Adrenal gland (tissue), 5 donors: ENCODE measurements at regions not wholly inside any gene's neighbourhood (a gene's known extent, or its start where the extent isn't known, plus 50 kb on each side); places are given as distances from the start of the nearest gene placed in this dataset.

Source experiments
- POLR2A ChIP-seq, 2 donors: fragments of 450-650 bp; IDR thresholded peaks; one replicate each; pipeline ENCODE4 v1.6.1; 2017; ENCODE audit warnings: antibody characterized with exemption in 2 of 2, mild to moderate bottlenecking in 2 of 2, moderate library complexity in 1 of 2
- TF ChIP-seq, protein P1 (sequence below), 6 experiments: fragments of 450-650 bp in 4 of 6; fragments of 200-600 bp in 2 of 6; sonication (generic) in 1 of 6; IDR thresholded peaks; 1 replicate in 5 of 6; 2 replicates in 1 of 6; pipeline versions ENCODE4 v1.5.1 to v1.8.0; 2016 to 2021; ENCODE audit warnings: antibody characterized with exemption in 6 of 6, mild to moderate bottlenecking in 2 of 6, moderate library complexity in 1 of 6
- donor health status: DM: no; HTN: no; CAD: no.

DNA sequence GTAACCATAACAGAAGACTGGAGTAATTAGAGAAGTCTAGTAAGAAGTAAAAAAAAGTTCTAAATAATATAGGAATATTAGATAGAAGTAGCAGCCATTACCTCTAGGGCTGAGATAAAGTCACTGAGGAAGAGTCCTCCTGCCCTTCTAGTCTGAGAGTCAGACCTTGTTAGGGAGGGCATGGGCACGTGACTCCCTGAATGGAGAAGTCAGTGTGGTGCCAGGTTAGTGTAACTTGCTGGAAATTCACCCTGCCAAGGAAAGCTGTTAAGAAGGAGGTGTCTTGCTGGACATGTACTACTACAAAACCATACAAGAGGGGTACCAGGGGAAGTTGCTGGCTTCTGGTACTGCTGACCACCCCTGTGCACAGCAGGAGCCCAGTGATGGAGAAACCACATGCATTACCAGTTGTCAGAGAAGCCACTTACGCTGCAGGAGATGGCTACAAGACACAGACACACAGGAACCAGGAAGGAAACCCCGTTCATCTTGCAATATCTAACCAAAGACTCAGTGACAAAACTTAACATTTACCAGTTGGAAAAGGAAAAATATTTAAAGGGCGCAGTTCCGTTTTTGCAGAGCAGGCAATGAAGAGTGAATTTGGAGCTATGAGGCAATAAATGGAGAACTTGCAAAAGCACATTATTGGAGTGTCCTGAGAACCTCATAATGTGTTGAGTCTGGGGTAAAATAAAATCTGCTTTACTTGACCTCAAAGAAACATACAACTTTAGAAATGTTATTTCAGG is 77.2 kb upstream of the TLK1 start:
- no peak for TF ChIP-seq POLR2A (IDR thresholded peaks at IDR 0.05)
- TF ChIP-seq, protein P1, sequence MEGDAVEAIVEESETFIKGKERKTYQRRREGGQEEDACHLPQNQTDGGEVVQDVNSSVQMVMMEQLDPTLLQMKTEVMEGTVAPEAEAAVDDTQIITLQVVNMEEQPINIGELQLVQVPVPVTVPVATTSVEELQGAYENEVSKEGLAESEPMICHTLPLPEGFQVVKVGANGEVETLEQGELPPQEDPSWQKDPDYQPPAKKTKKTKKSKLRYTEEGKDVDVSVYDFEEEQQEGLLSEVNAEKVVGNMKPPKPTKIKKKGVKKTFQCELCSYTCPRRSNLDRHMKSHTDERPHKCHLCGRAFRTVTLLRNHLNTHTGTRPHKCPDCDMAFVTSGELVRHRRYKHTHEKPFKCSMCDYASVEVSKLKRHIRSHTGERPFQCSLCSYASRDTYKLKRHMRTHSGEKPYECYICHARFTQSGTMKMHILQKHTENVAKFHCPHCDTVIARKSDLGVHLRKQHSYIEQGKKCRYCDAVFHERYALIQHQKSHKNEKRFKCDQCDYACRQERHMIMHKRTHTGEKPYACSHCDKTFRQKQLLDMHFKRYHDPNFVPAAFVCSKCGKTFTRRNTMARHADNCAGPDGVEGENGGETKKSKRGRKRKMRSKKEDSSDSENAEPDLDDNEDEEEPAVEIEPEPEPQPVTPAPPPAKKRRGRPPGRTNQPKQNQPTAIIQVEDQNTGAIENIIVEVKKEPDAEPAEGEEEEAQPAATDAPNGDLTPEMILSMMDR (IDR thresholded peaks at IDR 0.05) = no peak
